ENCODE measurements at regions not wholly inside any gene's neighbourhood (a gene's known extent, or its start where the extent isn't known, plus 50 kb on each side); places are given as distances from the start of the nearest gene placed in this dataset.

DNA sequence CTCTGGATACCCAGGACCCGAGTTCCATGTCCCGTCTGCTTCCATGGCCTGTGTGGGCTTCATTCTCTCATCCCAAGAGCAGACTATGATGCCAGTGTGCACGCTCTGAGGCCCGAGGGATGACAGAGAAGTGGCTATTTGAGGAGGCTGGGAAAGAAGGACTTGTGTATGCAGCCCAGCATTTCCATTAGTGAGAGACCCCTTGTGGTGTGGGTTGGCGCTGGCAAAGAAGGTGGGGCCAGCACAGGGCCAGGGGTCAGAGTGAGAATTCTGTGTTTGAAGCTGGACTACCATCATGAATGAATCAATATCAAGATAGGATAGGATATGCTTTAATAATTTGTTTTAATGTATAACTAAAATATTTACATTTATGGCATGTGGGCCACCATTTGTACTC lies 200.8 kb downstream of the HIPK3 start:
- no peak for TF ChIP-seq POLR2A (IDR thresholded peaks at IDR 0.05)
- TF ChIP-seq, protein P1, sequence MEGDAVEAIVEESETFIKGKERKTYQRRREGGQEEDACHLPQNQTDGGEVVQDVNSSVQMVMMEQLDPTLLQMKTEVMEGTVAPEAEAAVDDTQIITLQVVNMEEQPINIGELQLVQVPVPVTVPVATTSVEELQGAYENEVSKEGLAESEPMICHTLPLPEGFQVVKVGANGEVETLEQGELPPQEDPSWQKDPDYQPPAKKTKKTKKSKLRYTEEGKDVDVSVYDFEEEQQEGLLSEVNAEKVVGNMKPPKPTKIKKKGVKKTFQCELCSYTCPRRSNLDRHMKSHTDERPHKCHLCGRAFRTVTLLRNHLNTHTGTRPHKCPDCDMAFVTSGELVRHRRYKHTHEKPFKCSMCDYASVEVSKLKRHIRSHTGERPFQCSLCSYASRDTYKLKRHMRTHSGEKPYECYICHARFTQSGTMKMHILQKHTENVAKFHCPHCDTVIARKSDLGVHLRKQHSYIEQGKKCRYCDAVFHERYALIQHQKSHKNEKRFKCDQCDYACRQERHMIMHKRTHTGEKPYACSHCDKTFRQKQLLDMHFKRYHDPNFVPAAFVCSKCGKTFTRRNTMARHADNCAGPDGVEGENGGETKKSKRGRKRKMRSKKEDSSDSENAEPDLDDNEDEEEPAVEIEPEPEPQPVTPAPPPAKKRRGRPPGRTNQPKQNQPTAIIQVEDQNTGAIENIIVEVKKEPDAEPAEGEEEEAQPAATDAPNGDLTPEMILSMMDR (IDR thresholded peaks at IDR 0.05): no peak

Data from testis (tissue), 2 donors.